HG02852 (cell line): ENCODE measurements at regions not wholly inside any gene's neighbourhood (a gene's known extent, or its start where the extent isn't known, plus 50 kb on each side); places are given as distances from the start of the nearest gene placed in this dataset.
"Not testable (repeated sequence)": the region's sequence is repeated elsewhere in the genome, so short reads cannot be mapped to it uniquely, and the experiment has no call there.

Experiments
- ATAC-seq: cut with Tn5 transposase; IDR thresholded peaks from one replicate; pipeline ENCODE4 v1.9.1; 2021; ENCODE audit warnings: mild to moderate bottlenecking, moderate library complexity; ENCODE audit not compliant: unreplicated experiment

DNA sequence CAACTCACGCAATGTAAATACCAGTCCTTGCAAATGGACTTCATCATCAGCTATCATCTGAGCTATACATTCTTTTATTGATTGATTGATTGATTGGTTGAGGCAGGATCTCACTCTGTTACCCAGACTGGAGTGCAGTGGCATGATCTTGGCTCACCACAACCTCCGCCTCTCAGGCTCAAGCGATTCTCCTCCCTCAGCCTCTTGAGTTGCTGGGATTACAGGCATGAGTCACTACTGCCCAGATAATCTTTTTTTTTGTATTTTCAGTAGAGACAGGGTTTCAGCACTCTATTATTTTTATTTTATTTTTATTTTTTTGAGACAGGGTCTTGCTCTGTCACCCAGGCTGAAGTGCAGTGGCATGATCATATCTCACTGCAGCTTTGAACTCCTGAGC lies 369.5 kb downstream of the MAT2B start:
- ATAC-seq, result not testable (repeated sequence)

DNA sequence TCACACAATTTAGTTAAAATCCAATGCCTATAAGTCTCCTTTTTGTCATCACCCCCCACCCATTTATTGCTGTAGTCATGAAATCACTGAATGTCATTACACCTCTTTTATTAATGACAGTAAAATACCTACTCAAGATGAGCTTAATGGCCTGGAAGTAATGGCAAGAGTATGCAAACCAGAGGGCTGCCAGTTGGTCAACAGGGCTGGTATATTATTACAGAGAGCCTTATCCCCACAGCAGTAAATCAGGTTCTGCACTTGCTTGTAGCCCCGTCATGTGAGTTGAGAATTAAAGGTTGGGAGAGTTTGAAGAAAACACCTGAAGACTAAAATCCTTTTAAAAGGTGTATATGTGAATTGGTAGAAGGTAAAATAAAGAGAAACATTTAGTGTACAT lies 372.4 kb downstream of the MAT2B start:
- no peak for ATAC-seq

DNA sequence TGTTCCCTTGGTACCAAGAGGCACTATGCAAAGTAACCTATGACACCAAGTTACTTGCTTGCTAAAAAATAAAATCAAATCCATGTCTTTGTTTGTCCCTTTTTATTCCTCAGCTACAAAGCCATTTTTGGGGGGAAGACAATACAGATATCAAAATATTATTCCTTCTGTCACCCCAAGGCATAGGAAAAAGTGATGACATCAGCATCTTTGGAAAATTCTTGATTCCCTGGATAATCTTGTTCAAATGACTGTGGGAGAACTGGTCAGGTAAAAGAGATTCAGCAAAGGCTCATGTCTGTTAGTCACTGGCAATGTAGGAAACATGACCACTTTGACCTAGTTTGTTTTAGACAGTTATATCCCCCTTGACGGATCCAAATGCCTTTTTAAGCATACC lies 373.1 kb downstream of the MAT2B start:
- no peak for ATAC-seq

DNA sequence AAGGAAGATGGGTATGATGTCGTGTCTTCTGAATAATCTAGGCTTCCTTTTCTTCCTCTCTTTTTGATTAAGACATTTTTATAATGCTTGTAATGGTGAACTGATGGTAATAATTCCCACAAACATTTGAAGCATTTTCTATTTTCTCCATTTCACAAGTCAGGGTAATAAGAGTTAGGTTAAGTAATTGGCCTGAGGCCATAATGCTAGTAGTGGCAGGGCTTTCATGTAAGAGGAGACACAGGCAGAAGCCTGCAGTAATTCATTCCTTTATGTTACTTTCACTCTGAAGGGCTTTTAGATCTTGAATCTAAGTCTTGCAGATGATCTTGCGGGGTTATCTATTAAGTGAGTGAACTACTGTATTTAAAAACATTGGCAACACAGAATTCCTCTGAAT lies 374.9 kb downstream of the MAT2B start:
- ATAC-seq, result no peak

DNA sequence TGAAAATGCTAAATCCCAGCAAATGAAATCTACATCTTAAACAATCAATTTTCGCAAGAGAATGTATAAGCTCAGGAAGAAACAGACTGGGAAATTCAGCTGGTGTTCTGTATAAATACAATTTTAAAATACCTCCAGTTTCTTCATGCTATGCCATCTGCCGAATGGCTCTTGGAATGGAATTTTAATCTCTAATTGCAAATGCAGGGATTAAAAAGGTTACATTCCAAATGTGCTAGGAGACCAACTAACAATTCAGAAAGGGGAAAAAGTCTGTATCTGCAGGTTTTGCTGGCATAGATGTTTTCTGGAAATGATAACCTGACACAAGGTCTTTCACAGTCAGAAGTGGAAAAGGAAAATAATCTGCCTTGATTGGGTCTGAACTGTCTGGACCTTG lies 379.7 kb downstream of the MAT2B start:
- ATAC-seq, result no peak

DNA sequence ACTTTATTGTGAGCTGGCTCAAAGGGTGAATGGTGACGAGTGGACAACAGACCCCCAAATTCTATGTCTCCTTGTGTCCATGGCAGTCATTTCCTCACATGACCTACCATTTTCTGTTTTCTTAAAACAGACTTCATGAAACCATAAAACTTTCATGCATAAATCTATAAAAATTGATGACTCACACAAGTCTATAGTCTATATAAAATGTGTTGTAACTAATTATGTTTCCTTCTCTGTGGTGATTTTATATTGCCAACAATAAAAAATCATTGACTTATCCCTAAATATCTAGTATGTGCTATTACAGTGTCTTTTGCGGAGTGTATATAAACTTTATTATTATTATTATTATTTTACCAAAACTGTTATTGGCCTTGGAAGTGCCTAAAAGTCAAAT lies 382.4 kb downstream of the MAT2B start:
- no peak for ATAC-seq

DNA sequence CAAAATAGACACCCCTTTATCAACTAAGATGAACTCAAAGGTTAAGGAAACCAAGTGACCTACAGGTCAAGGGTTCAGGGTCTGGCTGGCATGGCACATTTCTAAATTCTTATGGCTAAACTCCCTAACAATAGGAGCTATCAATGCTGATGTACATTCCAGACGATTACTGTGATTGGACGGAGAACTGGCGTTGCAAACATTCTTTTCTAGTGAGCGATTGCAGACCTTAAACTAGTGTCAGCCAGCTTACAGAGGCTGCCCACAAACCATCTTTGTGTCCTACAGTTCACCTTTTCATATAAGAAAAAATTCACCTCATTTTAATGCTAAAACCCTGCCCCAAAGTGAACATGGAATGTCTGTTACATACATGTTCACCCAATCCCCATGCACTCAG lies 382.9 kb downstream of the MAT2B start:
- ATAC-seq, result no peak

DNA sequence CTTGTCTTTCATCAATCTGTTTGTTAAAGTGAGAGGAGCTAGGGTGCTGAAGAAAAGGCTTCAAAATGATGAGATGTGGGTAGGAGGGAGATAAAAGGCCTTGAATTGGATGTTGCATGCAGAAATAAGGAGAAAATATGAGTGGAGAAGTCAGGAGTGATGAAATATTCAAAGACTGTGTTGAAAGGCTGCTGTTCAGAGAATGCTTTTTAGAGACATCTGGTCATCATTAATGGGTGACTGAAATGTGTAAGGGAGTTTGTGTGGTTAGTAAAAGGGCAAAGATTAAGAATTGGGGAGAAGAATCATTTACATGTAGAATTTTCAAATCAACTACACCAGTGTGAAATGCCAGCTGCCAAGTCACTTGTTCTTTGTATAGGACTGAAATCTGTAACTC lies 383.9 kb downstream of the MAT2B start:
- no peak for ATAC-seq

DNA sequence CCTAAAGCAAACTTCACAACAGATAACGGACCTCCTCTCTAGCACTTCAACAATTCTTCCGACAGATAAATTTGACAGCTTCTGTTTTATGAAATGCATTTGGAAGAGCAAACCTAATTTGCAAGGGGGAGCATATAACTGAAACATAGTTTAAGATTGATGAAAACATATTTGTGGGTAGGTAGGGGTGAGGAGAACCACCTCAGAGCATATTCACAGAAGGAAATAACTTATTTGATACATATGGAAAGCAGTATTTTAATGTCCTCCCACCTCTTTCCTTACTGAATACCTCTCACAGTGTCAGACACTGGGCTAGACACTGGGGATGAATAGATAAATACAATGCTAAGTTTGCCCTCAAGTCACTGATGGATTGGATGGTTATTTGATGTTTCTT lies 384.8 kb downstream of the MAT2B start:
- ATAC-seq, result no peak

DNA sequence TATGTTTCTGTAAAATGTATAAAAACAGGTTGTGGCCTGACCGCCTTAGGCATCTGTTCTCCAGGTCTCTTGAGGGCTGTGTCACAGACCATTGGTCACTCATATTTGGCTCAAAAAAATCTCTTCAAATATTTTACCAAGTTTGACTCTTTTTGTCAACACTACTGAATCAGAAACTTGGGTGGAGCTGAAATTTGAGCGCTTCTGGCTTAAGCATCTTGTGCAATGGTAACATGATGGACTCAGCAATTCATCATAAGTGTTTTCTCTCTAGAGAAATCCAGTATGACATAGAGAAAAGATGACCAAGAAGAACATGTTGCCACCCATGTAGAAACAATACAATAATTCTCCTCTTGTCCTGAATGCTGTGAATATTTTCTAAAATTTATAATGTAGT lies 387.9 kb downstream of the MAT2B start:
- ATAC-seq, result no peak

DNA sequence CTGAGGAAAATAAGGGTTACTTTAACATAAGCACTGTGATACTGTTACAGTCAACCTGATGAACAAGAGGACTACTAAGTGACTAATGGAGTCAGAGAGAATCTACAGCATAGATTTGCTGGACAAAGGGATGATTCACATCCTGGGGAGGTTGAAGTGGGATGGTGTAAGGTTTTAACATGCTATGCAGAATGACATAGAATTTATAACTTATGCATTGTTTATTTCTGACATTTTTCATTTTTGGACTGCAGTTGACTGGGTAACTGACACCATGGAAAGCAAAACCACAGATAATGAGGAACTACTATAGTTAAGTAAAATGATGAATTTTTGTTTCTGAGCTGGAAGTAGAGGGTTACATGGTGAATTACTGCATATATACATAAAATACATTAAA lies 389.2 kb downstream of the MAT2B start:
- ATAC-seq, result no peak

DNA sequence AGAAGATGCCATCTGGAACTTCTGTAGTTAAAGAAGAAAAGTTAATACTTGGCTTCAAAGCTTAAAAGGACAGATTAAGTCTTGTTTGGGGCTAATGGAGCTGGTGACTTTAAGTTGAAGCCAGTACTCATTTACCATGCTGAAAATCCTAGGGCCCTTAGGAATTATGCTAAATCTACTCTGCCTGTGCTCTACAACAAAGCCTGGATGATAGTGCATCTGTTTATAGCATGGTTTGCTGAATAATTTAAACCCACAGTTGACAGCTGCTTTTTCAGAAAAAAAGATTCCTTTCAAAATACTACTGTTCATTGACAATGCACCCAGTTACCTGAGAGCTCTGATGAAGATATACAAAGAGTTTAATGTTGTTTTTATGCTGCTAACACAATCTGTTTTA lies 393.5 kb downstream of the MAT2B start:
- no peak for ATAC-seq

DNA sequence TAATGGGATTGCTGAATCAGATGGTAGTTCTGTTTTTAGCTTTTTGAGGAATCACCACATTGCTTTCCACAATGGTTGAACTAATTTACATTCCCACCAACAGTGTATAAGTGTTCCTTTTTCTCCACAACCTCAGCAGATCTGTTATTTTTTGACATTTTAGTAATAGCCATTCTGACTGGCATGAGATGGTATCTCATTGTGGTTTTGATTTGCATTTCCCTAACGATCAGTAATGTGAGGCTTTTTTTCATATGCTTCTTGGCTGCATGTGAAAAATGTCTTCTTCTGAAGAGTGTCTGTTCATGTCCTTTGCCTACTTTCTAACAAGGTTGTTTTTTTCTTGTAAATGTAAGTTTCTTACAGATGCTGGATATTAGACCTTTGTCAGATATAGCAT lies 402.4 kb downstream of the MAT2B start:
- ATAC-seq, result not testable (repeated sequence)

DNA sequence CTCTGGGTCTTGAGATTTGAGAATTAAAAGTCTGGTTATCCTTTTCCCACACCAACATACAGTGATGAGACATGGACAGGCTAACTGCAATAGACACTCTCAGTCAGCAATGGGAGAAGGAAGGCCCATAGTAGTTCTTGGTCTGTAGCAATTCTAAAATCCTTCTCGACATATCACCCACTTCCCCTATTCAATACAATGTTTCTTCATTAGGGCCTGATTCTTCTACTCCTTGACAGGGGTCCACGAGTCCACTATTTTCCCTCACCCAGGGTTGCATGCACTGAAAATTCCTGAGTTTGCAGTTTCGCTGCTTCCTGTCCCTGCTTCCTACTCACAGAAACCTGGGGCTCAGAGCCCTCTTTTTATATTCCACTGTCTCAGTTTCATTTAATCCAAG lies 402.8 kb downstream of the MAT2B start:
- no peak for ATAC-seq

DNA sequence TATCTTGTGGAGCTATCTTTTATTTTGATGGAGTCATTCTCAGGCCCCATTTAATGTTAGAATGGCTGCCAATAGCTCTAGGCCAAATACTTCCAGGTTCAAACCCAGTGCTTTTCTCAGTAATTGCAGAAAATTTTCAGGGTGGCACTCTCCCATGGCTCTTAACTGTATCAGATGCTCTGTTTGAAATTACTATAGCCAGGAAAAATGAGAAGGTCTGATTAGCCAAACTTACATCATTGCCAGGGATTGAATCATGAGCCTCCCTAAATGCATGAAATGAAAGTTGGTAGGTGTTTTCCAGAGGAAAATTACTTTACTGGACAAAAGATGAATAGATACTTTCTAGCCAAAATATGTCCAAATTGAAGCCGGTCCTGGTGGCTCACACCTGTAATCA lies 404.8 kb downstream of the MAT2B start:
- ATAC-seq, result no peak

DNA sequence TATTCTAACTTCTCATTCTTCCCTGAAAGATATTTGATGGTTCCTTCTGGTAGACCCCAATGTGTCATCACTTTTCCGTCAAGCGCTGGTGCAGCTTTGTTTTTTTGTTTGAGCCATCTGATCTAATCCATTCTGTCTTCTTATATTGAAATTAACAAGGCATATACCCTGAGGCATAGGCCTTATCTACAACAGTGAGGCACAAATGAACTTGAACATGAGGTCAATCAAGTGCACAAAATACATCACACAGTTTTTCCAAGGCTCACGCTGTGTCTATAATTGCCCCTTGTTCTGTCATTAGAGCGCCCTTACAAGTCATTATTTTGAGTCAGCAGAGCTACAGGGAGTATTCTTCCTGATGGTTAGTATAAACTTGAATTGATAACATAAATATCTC lies 406.6 kb downstream of the MAT2B start:
- no peak for ATAC-seq

DNA sequence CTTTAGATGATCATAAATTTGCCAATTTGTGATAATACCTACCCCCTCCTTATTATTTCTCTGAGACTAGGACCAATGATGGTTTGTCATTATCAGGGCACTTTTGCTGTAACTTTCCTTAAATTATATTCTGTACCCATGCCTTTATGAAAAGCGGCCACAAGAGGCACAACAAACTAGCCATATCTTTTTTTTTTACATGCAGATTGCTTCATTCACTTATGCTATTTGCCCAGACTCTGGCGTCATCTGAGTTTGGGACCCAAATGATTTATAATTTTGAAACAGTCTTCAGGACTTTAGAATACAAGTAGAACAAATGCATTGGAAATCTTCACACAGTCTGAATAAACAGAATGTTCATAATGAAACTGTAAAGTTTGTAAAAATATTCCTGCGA lies 408.1 kb downstream of the MAT2B start:
- ATAC-seq, result no peak

DNA sequence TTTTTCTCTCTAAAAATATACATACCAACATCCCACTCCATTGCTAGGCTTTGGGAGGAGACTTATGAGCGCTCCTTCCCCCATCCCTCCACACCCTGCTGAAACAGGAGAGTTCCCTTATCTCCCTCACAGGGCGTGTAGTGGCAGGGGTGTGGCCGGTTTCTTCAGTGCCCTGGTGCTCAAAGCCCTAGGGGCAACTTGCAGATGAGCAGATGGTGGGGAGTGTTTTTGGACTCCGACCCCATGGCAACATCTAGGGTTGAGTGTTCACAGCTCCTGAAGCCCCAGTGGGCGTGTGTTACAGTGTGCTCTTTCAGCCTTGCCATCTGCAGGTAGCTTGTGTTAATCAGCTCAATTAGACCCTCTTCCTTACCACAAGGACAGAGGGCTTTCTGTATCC lies 409.5 kb downstream of the MAT2B start:
- ATAC-seq, result peak; percentile 11

DNA sequence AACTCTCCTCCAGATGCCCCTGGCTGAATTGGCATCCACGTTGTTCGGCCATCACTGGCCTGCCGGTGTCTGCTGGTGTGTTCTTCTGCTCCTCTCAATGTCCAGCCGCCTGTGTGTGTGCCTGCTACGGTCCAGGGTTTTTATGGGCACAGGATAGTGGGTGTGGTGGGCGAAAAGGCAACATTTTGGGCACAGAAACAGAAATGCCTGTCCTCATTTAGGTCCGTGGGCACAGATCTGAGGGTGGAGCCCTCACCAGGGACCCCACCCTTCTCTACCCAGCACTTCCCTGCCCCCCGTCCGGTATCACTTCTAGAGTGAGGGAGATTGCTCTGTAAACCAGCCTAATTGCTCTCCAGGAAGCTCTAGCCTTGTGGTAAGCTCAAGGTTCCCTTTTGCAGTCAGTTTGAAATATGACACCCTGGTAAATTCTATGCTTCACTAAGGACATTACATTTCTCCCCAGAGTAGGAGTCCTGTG lies 410.1 kb downstream of the MAT2B start:
- peak; percentile 76 for ATAC-seq

DNA sequence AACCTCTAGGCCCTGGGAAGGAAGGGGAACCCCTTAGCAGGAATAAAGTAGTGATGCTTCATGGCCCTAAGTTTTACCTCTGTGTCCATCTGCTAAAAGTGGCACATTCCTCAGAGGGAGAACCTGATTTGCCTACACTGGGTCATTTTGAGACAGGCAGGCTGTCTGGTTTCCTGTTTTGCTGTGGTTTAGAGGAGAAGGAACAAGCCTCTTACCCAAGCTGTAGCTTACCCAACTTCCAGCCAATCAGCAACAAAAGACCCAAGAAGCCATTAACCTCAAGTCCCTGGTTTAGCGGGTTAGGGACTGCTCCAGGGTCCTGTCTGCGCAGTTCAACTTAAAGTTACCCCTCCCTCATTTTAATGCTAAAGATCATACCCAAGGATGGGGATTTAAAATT lies 411.0 kb downstream of the MAT2B start:
- peak; percentile 84 for ATAC-seq

DNA sequence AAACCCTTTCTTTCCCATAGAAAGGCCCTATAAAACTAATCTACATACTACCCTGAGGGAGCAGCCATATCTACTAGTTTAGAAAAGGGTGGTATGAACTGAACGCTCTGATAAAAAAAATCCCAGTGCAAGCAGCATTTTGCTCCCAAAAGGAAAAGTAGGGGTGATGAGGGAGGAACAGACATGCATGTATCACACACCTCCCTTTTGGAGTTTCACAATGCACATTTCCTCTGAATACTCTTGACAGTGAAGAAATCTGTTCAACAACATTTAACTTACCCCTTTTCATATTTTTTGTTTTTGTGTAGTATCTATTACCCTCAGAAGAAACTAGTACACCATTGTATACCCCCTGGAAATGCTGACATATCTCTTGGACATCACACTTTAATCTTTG lies 411.4 kb downstream of the MAT2B start:
- no peak for ATAC-seq

DNA sequence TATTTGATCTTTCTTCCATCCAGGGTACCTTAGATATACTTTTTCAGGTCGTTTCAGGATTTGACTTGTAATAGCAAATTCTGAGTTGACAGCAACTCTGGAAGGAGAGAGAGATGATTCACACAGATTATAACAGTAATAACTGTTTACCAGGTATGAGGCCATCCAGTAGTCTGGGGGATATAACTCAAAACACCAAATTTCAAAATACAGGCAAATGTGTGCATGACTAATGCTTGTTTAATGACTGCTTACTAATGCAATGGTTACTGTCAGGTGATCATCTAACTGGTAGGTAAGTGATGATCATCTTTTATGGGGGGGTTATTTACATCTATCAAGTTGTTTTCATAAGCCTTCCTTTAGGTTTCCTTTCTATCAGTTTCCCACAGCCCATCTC lies 412.3 kb downstream of the MAT2B start:
- ATAC-seq, result no peak

DNA sequence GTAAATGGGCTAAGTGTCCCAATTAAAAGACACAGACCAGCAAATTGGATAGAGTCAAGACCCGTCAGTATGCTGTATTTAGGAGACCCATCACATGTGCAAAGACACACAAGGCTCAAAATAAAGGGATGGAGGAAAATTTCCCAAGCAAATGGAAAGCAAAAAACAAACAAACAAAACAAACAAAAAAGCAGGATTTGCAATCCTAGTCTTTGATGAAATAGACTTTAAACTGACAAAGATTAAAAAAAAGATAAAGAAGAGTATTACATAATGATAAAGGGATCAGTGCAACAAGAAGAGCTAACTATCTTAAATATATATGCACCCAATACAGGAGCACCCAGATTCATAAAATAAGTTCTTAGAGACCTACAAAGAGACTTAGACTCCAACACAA lies 429.6 kb downstream of the MAT2B start:
- ATAC-seq, result not testable (repeated sequence)

DNA sequence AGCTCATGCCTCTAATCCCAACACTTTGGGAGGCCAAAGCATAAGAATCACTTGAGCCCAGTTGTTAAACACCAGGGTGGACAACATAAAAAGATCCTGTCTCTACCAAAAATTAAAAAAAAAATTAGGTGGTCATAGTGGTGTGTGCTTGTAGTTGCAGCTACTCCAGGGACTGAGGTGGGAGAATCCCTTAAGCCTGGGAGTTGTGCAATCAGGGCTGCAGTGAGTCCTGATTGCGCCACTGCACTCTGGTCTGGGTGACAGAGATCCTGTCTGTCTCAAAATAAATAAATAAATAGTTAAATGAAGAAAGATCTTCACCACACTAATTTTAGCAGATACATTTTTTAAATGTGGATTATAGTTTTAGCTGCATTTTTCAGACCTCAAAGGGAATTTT lies 433.2 kb downstream of the MAT2B start:
- no peak for ATAC-seq
